Endodermal cell (in vitro differentiated cells): ENCODE measurements at regions not wholly inside any gene's neighbourhood (a gene's known extent, or its start where the extent isn't known, plus 50 kb on each side); places are given as distances from the start of the nearest gene placed in this dataset.
A peak's percentile ranks its signal among the peaks of the same experiment; 100 is the strongest.

Experiments used
- DNase-seq: peaks from one replicate; pipeline ENCODE4 v3.0.0-alpha.2; 2017
- H3K27ac ChIP-seq: 2 replicates; pipeline ENCODE4 v1.5.1; 2013; ENCODE audit warnings: mild to moderate bottlenecking, low read depth, low read length, moderate library complexity
- H3K27me3 ChIP-seq: 2 replicates; pipeline ENCODE4 v1.6.1; 2013; ENCODE audit warnings: mild to moderate bottlenecking, low read length, moderate library complexity; ENCODE audit not compliant: insufficient read depth, control insufficient read depth, poor library complexity, severe bottlenecking
- H3K36me3 ChIP-seq: 2 replicates; pipeline ENCODE4 v1.7.0; 2013; ENCODE audit warnings: mild to moderate bottlenecking, low read length, moderate library complexity; ENCODE audit not compliant: control insufficient read depth, insufficient read depth
- H3K4me1 ChIP-seq: one replicate; pipeline ENCODE4 v1.7.0; 2013; ENCODE audit warnings: low read length; ENCODE audit not compliant: control insufficient read depth, insufficient read depth
- H3K4me3 ChIP-seq: 2 replicates; pipeline ENCODE4 v1.5.1; 2013; ENCODE audit warnings: mild to moderate bottlenecking, low read length, moderate library complexity
- H3K9ac ChIP-seq: 2 replicates; pipeline ENCODE4 v1.6.1; 2013; ENCODE audit warnings: mild to moderate bottlenecking, low read length, moderate library complexity; ENCODE audit not compliant: poor library complexity, severe bottlenecking; ENCODE audit errors: extremely low read depth
- H3K9me3 ChIP-seq: 2 replicates; pipeline ENCODE4 v1.6.1; 2013; ENCODE audit warnings: mild to moderate bottlenecking, low read length, moderate library complexity; ENCODE audit not compliant: control insufficient read depth
- H3K27ac Mint-ChIP-seq: 2 replicates; pipeline ENCODE4 v1.8.0; 2020; ENCODE audit warnings: mixed read lengths
- H3K27me3 Mint-ChIP-seq: 2 replicates; pipeline ENCODE4 v1.8.0; 2021; ENCODE audit warnings: mild to moderate bottlenecking, mixed read lengths; ENCODE audit not compliant: insufficient read depth
- H3K36me3 Mint-ChIP-seq: 2 replicates; pipeline ENCODE4 v1.8.0; 2020; ENCODE audit warnings: low read depth, mixed read lengths
- H3K4me1 Mint-ChIP-seq: 2 replicates; pipeline ENCODE4 v1.8.0; 2020; ENCODE audit warnings: mixed read lengths
- H3K4me3 Mint-ChIP-seq: 2 replicates; pipeline ENCODE4 v1.8.0; 2020; ENCODE audit warnings: mild to moderate bottlenecking, moderate library complexity, mixed read lengths
- H3K9me3 Mint-ChIP-seq: 2 replicates; pipeline ENCODE4 v1.8.0; 2020; ENCODE audit warnings: mild to moderate bottlenecking, mixed read lengths
- CTCF ChIP-seq: fragments of 200-600 bp; sonication (generic); conservative IDR thresholded peaks from 2 replicates; pipeline ENCODE4 v1.5.0; 2021; ENCODE audit warnings: antibody characterized with exemption, mild to moderate bottlenecking
- WGBS, 2 experiments: methylation state at CpG; one replicate each; pipeline versions ENCODE4 v1.1.5 to v1.1.7; 2013; ENCODE audit warnings: missing lambda C conversion rate in 2 of 2, mixed read lengths in 1 of 2; ENCODE audit not compliant: insufficient coverage in 1 of 2, insufficient read length in 1 of 2; 5-methylcytosine and 5-hydroxymethylcytosine counted together

GRCh38 chr7:21251151-21251800 lies 176.6 kb upstream of the SP4 start:
- Mint-ChIP-seq H3K36me3 (no peaks in the 10 kb centered on the region), H3K9me3 (no peaks in the 10 kb centered on the region), H3K27me3 (peaks cover 30% of the 10 kb centered on the region), H3K27ac (no peak overlapping the region), H3K4me3 (no peak overlapping the region), H3K4me1 (peaks cover 50% of the 10 kb centered on the region)
- Histone ChIP-seq H3K9me3 (no peaks in the 10 kb centered on the region), H3K4me3 (no peak overlapping the region), H3K9ac (no peak overlapping the region), H3K27ac (no peak overlapping the region), H3K4me1 (peaks cover 12% of the 10 kb centered on the region), H3K27me3 (peaks cover 22% of the 10 kb centered on the region), H3K36me3 (no peaks in the 10 kb centered on the region)
- DNase-seq = no peak
- whole genome bisulfite sequencing, 2 experiments = 60 to 66% methylated on average over 1 to 3 of the region's 3 CpGs
- peak; percentile 16 for TF ChIP-seq CTCF

- WGBS, 2 experiments = 15 to 33% methylated on average over 6 to 14 of the region's 18 CpGs
- H3K4me3 ChIP-seq = peak overlapping the region; percentile 28
- peaks cover 17% of the 10 kb centered on the region for H3K27me3 ChIP-seq
- H3K9me3 ChIP-seq = no peaks in the 10 kb centered on the region
- peak; percentile 90 for TF ChIP-seq CTCF
- Mint-ChIP-seq H3K27me3 (peaks cover 33% of the 10 kb centered on the region), H3K9me3 (no peaks in the 10 kb centered on the region), H3K4me3 (no peak overlapping the region), H3K36me3 (no peaks in the 10 kb centered on the region), H3K4me1 (peaks cover 43% of the 10 kb centered on the region), H3K27ac (no peak overlapping the region)
- H3K9ac ChIP-seq = no peak overlapping the region
- H3K4me1 ChIP-seq = peaks cover 12% of the 10 kb centered on the region
- DNase-seq = peak; percentile 93
- H3K27ac ChIP-seq = no peak overlapping the region
- H3K36me3 ChIP-seq = no peaks in the 10 kb centered on the region
These were observed 173.9 kb upstream of the SP4 start for GRCh38 chr7:21253740-21254687.

GRCh38 chr7:21256310-21256877 lies 171.5 kb upstream of the SP4 start:
- Histone ChIP-seq H3K4me3 (no peak overlapping the region), H3K9ac (no peak overlapping the region), H3K4me1 (peaks cover 10% of the 10 kb centered on the region), H3K36me3 (no peaks in the 10 kb centered on the region), H3K9me3 (no peaks in the 10 kb centered on the region), H3K27me3 (peaks cover 37% of the 10 kb centered on the region), H3K27ac (no peak overlapping the region)
- WGBS, 2 experiments = 78% methylated on average over 1 of the region's 3 CpGs; no CpG with 5 or more reads in 1 of the 2 experiments
- Mint-ChIP-seq H3K4me3 (no peak overlapping the region), H3K9me3 (no peaks in the 10 kb centered on the region), H3K4me1 (peaks cover 22% of the 10 kb centered on the region), H3K27me3 (peaks cover 46% of the 10 kb centered on the region), H3K27ac (no peak overlapping the region), H3K36me3 (no peaks in the 10 kb centered on the region)
- peak; percentile 77 for TF ChIP-seq CTCF
- no peak for DNase-seq
